GM19025 (cell line): ENCODE measurements at regions not wholly inside any gene's neighbourhood (a gene's known extent, or its start where the extent isn't known, plus 50 kb on each side); places are given as distances from the start of the nearest gene placed in this dataset.
"Not testable (repeated sequence)": the region's sequence is repeated elsewhere in the genome, so short reads cannot be mapped to it uniquely, and the experiment has no call there.

ENCODE experiments used
- ATAC-seq: cut with Tn5 transposase; IDR thresholded peaks from one replicate; pipeline ENCODE4 v1.9.1; 2021; ENCODE audit warnings: mild to moderate bottlenecking, low read depth, moderate library complexity; ENCODE audit not compliant: unreplicated experiment

GRCh38 chr4:116197317-116197809, 888.0 kb downstream of the TRAM1L1 start:
- ATAC-seq, result no peak

DNA sequence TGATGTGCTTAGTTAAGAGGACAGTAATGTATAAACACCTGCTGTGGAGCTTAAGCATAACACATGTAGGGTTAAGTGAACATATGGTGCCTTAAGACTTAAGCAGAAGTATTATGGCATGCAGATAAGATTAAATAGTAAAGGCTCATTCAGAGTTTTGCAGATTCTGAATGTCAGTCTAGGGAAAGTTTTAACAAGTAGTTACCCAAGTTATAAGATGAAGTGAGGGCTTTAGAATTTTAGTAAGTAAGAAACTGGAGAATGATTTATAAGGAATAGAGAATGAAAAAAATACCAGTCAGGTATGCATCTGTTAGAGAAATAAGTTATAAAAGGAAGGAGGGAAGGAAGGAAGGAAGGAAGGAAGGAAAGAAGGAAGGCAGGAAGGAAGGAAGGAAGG, 902.1 kb downstream of the TRAM1L1 start:
- no peak for ATAC-seq

- ATAC-seq, result no peak
Observed at GRCh38 chr4:116180157-116180601, 905.2 kb downstream of the TRAM1L1 start.

DNA sequence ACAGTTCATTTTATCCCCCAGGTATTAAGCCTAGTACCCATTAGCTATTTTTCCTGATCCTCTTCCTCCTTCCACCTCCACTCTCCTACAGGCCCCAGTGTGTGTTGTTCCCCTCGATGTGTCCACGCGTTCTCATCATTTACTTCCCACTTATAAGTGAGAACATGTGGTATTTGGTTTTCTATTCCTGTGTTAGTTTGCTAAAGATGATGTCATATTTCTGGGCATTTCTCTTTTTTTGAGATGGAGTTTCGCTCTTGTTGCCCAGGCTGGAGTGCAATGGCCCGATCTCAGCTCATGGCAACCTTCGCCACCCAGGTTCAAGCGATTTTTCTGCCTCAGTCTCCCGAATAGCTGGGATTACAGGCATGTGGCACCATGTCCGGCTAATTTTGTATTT, 934.0 kb downstream of the TRAM1L1 start:
- ATAC-seq, result not testable (repeated sequence)

GRCh38 chr4:116150152-116150551, 935.2 kb downstream of the TRAM1L1 start:
- ATAC-seq, result no peak

DNA sequence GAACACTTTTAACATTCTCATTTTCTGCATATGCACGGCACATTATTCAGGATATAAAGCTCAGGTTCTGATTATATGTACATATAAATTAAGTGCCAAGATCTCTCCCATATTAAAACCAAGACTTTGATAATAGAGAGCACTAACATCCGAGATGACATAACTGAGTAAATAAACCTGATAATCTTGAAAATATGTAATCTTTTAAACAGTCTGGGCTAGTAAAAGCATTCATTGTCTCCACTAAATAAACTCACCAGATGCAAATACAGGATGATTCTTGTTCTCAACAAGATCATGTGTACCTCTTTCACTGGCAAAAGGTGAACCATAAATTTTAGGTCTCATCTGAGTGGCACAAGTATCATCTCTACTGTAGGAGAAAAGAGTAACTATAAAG, 942.2 kb downstream of the TRAM1L1 start:
- no peak for ATAC-seq

- no peak for ATAC-seq
Observed at GRCh38 chr4:116132946-116133345, 952.4 kb downstream of the TRAM1L1 start.

DNA sequence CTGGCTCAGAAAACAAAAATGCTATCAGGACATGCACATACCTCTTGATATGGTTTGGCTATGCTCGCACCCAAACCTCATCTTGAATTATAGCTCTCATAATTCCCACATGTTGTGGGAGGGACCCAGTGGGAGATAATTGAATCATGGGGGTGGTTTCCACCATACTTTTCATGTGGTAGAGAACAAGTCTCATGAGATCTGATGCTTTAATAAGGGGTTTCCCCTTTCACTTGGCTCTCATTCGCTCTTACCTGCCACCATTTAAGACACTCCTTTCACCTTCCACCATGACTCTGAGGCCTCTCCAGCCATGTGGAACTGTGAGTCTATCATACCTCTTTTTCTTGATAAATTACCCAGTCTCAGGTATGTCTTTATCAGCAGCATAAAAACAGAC, 958.6 kb downstream of the TRAM1L1 start:
- no peak for ATAC-seq

- no peak for ATAC-seq
Observed at GRCh38 chr4:116122124-116122523, 963.3 kb downstream of the TRAM1L1 start.

- ATAC-seq, result no peak
Observed at GRCh38 chr4:116118221-116118620, 967.2 kb downstream of the TRAM1L1 start.

DNA sequence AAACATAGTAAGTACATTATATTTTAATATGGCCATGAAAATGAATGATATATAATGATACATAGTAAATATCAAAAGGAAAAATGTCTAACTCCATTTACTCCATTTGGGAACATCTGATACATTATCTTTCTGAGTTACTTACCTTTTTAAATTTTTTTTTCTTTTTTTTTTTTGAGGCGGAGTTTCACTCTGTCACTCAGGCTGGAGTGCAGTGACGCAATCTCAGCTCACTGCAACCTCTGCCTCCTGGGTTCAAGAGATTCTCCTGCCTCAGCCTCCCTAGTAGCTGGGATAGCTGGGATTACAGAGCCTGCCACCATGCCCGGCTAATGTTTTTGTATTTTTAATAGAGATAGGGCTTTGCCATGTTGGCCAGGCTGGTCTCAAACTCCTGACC, 972.5 kb downstream of the TRAM1L1 start:
- ATAC-seq, result not testable (repeated sequence)

DNA sequence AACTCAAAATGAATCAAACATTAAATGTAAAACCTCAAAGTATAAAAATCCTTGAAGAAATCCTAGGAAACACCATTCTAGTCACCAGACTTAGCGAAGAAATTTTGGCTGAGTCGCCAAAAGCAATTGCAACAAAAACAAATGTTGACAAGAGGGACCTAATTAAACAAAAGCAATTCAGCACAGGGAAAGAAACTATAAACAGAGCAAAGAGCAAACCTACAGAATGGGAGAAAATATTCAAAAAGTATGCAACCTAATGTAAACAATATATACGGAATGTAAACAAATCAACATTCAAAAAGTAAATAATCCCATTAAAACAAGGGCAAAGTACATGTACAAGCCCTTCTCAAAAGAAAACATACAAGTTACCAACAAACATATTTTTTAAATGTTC, 974.7 kb downstream of the TRAM1L1 start:
- ATAC-seq, result no peak

DNA sequence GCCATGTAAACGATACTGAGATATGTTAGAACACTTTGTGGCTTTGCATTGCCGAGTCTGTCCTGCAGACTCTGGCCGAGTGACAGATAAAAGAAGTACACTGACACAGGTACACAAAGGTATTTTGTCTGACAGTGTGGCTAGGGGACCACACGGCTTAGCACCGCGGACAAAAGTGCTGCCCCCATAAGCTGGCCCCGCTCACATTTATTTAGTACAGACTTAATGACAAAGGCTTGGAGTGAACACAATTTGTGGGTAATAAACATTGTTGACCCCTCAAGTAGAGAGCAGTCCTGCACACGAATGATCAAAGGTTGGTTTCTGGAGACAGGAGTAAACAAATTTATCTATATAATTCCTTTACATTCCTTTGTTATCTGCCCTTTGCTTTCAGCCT, 976.8 kb downstream of the TRAM1L1 start:
- ATAC-seq, result no peak

- no peak for ATAC-seq
Observed at GRCh38 chr4:116101321-116101720, 984.1 kb downstream of the TRAM1L1 start.

GRCh38 chr4:116099596-116099995, 985.8 kb downstream of the TRAM1L1 start:
- ATAC-seq, result no peak

- not testable (repeated sequence) for ATAC-seq
Observed at GRCh38 chr4:116097353-116097752, 983.9 kb upstream of the NDST4 start.

GRCh38 chr4:116092961-116093360, 979.5 kb upstream of the NDST4 start:
- no peak for ATAC-seq

- no peak for ATAC-seq
Observed at GRCh38 chr4:116088771-116089170, 975.4 kb upstream of the NDST4 start.

DNA sequence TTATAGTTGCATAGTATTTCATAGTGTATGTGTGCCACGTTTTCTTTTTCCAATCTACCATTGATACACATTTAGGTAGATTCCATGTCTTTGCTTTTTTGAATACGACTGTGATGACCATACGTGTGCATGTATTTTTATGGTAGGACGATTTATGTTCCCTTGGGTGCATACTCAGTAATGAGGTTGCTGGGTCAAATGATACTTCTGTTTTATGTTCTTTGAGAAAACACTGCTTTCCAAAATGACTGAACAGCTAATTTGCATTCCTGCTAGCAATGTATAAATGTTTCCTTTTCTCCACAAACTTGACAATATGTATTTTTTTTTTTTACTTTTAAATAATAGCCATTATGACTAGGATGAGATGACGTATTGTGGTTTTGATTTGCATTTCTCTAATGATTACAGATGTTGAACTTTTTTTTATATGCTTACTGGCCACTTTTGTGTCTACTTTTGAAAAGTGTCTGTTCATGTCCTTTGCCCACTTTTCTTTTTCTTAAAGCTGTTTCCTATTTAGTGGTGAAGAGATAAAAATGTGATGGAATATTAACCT, 969.5 kb upstream of the NDST4 start:
- no peak for ATAC-seq

GRCh38 chr4:116073051-116073450, 959.6 kb upstream of the NDST4 start:
- no peak for ATAC-seq

GRCh38 chr4:116070283-116070682, 956.9 kb upstream of the NDST4 start:
- ATAC-seq, result no peak

DNA sequence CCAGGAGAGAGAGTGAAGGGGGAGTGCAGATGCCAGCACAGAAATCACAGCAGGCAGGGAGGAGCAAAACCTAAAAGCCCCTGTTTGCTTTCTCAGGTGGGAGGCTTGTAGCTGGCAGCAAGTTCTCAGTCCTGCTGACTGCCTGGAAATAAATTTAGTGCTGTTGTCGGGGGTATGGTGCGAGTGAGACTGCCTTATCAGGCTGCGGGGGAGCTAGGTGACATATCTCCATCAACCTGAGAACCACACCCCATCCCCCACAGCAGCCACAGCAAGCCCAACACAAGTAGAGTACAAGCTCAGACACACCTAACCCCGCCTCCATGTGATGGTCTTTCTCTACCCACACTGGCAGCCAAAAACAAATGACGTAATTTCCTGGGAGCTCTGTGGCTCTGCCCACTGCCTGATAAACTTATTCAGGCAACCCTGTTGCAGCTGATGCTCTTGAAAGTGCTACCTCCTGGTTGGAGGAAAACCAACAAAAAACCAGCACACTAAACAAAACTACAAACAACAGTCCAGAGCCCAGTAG, 953.4 kb upstream of the NDST4 start:
- no peak for ATAC-seq

DNA sequence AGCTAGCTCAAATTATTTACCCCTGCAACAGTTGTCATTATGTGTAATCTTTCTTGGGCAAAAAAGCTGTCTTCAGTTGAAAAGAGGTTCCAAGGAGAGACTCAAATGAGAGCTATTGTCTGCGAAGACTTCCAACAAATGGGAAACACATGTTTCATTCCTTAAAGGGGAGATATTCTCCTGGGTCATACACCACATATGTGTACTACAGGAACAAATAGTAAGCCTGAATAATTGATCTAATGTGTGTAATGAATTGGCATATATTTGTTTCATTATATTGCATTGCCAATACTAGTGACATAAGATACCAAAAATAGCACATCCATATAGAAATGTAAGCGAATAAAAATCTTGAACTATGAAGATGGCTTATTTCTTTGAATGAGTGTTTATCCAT, 950.9 kb upstream of the NDST4 start:
- no peak for ATAC-seq
